ENCODE measurements at regions not wholly inside any gene's neighbourhood (a gene's known extent, or its start where the extent isn't known, plus 50 kb on each side); places are given as distances from the start of the nearest gene placed in this dataset.
"Not testable (repeated sequence)": the region's sequence is repeated elsewhere in the genome, so short reads cannot be mapped to it uniquely, and the experiment has no call there.

DNA sequence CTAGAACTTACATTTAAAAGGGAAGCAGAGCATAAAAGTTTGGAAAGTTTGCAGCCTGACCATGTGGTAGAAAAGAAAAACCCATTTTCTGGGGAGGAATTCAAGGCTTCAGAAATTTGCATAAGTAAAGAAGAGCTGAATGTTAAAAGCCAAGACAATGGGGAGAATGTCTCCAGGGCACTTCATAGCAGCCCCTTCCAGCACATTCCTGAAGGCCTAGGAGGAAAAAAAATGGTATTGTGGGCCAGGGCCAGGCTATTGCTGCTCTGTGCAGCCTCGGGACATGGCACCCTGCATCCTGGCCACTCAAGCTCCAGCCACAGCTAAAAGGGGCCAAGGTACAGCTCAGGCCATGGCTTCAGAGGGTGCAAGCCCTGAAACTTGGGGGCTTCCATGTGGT lies 474.2 kb upstream of the MDGA2 start:
- not testable (repeated sequence) for DNase-seq

DNA sequence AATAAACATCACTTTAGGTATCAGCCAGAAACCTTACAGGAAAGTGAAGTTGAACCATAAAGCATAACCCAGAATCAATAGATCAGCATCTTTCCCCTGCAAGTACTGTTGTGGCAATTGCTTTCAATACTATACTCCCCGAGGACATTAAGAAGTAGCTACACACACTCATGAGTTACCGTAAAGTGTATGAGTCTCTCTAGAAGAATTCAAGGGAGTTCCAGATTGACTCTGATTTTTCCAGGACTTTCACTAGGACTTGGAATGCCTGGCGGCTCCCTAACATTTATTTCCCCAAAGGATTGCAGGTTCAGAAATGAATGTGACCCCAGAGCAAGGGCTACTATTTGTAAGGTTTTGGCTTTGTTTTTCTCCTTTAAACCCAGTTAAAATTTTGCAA lies 465.4 kb upstream of the MDGA2 start:
- DNase-seq = no peak

- no peak for DNase-seq
Observed at GRCh38 chr14:48129472-48129871, 454.1 kb upstream of the MDGA2 start.

- DNase-seq = no peak
Observed at GRCh38 chr14:48127674-48128073, 452.3 kb upstream of the MDGA2 start.

- no peak for DNase-seq
Observed at GRCh38 chr14:48125654-48126053, 450.2 kb upstream of the MDGA2 start.

DNA sequence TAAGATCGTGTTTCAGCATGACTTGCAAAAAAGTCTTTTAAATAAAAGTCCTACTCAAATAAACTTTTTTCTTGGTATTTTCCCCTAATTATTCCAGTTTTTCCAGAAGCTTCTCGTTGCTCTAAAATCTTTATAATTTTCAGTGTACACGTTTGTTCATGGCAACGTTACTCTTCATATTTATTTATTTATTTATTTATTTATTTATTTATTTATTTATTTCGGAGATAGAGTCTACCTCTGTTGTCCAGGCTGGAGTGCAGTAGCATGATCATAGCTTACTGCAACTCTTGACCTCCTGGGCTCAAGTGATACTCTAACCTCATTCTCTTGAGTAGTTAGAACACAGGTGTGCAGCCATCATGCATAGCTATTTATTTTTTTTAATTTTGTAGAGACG lies 438.3 kb upstream of the MDGA2 start:
- DNase-seq = no peak

DNA sequence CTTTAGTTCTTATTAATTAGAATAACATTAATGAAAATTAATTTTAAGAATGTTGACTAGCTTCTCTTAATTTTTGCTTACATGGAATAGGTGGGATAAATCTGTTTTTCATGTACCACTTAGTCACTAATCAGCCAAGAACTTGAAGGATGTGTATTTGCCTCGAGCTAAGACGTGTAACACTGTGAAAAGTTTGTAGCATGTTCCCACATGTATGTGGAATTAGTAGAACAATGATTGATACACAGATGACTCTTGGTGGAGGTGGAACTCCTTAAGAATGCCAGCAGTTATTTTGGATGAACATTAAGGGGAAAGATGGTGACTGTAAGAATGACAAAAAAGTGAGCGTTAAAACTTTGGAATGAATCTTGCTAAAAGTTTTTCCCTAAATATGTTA lies 435.7 kb upstream of the MDGA2 start:
- DNase-seq = no peak

DNA sequence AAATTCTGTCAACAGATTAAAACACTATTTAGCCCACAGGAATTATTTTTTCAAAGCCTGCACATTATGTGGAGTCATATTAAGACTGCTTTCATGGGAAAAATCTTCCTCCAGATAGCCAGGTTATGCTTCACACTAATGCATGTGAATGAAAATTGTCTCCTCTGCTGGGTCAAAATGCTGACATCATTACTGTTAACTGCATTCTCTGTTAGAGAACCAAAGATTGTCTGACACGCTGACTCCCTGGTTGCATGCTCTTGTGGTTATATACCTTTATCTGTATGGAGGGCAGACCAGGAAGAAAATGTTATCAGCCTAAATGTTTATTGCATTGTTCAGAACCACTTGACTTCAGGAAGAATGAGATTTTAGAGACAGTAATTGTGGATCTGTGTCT lies 432.2 kb upstream of the MDGA2 start:
- DNase-seq = no peak

- no peak for DNase-seq
Observed at GRCh38 chr14:48096897-48097296, 421.5 kb upstream of the MDGA2 start.

GRCh38 chr14:48086516-48086915 lies 411.1 kb upstream of the MDGA2 start:
- no peak for DNase-seq

DNA sequence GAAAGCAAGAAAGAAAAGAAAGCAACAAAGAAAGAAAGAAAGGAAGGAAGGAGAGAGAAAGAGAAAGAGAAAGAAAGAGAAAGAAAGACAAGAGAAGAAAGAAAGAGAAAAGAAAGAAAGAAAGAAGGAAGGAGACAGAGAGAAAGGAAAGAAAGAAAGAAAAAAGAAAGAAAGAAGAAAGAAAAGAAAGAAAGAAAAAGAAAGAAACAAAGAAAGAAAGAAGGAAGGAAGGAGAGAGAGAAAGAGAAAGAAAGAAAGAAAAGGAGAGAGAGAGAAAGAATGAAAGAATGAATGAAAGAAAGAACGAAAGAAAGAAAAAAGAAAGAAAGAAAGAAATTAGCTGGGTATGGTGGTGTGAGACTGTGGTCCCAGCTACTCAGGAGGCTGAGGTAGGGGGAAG lies 400.1 kb upstream of the MDGA2 start:
- DNase-seq = no peak

GRCh38 chr14:48052973-48053372 lies 377.6 kb upstream of the MDGA2 start:
- DNase-seq = no peak

- DNase-seq = no peak
Observed at GRCh38 chr14:48035836-48036235, 360.4 kb upstream of the MDGA2 start.

DNA sequence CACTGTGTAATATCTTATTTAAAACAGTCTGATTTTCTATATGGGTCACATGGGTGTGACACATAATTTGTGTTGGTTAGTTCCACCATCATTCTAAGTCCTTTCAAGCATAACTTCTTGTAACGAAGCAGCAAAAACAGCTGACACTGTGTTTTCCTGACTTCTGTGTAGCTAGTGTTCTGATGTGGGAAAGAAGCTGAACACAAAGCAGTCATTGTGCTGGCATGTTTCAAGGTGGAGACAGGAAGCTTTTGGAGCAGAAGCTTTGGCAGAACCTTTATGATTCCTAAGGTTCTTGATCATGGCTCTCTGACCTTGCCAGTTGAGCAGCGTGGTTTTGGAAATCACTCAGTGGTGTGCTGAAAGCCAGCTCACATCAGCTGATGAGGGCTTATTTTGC lies 351.7 kb upstream of the MDGA2 start:
- DNase-seq = no peak

GRCh38 chr14:48023881-48024280 lies 348.5 kb upstream of the MDGA2 start:
- no peak for DNase-seq

DNA sequence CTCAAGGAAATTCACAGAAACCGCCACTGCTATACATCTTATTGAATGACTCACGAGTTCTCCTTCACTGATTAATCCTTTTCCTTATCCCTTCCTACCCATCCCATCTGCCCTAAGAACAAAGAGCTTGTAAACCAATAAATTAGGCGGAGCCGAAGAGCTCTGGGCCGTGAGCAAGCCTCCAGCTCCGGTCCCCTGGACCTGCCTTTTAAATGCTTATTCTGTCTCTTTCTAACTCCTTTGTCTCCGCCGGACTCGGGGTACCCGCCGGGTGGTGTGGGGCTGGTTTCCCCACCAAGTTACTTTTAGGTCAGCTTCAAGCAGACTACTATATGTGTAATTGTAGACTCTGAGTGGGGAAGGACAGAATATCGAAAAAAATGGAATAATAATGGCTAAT lies 336.1 kb upstream of the MDGA2 start:
- not testable (repeated sequence) for DNase-seq

DNA sequence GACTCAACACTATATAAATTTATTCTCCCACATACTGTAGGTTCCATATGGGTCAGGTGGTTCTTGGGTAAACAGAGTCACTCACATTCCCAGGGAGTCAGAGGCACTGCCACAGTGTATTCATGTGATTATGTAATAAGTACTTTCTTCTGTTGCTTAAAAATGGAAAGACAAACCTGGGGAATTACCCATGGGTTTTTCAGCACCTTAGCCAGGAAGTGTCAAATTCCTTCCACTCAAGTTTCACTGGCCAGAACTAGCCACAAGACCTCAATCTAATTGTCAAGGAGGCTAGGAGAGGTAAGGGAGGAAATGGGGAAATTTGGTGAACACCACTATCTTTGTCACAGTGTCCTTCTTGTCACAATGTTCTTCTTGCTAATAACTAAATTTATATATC lies 333.2 kb upstream of the MDGA2 start:
- no peak for DNase-seq

DNA sequence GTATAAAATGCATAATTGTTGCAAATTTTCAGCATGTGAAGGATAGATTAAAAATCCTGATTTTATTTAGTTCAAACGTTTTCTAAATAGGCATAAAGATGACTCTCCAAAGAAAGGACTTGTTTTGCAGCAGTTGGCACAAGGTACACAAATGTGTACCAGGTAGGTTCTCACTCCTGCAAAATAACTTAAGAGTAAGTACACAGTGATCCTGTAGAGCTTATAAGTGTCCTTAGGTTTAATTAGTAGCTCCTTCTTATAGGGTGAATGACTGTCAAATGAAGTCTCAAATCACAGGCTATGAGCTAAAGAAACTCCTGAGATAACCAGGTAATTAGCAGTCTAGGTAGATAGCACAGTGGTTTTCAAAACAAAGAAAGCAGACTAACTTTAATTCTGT lies 330.6 kb upstream of the MDGA2 start:
- DNase-seq = no peak

DNA sequence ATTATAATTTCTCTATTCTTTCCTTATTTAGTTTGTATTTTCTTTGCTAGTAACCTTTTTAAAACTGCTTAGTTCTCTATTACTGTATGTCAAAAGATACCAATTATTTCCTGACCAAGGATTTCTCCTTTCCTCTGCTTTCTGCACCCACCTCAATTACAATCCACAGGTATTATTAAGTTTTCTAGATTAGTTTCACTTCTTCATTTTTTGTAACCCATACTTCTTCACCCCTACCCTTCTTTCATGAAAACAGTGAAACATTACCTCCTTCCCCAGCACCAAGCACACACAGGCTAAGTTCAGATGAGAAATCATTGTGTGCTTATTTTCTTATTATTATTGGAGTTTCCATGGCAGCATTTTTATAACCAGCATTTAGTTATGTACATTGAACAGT lies 318.5 kb upstream of the MDGA2 start:
- DNase-seq = no peak

DNA sequence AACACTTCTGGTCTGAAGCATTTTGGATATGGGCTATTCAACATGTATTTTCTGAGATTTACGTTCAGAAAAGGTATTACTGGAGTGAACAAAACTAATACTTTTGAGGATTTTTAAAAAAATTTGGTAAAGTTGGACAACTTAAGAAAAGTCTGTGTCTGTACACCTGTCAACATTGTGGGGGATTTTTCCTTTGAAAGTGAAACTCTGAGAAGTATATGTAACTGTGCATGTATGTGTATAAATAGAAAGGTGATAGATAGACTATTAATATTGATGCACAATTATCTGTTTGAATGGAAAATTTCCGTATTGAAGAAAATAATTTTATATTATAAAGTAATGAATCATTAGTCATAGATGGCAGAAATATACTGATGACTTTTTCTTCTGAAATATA lies 312.8 kb upstream of the MDGA2 start:
- DNase-seq = no peak

GRCh38 chr14:47978871-47979270 lies 303.5 kb upstream of the MDGA2 start:
- DNase-seq = no peak

DNA sequence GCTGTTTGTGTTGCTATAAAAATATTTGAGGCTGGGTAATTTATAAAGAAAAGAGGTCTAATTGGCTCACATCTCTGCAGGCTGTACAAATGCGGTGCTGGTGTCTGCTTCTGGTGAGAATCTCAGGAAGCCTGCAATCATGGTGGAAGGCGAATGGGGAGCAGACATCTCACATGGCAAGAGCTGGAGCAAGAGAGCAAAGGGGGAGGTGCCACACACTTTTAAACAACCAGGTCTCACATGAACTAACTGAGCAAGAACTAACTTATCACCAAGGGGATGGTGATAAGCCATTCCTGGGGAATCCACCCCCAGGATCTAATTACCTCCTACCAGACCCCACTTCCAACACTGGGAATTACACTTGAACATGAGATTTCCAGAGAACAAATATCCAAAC lies 300.7 kb upstream of the MDGA2 start:
- no peak for DNase-seq

DNA sequence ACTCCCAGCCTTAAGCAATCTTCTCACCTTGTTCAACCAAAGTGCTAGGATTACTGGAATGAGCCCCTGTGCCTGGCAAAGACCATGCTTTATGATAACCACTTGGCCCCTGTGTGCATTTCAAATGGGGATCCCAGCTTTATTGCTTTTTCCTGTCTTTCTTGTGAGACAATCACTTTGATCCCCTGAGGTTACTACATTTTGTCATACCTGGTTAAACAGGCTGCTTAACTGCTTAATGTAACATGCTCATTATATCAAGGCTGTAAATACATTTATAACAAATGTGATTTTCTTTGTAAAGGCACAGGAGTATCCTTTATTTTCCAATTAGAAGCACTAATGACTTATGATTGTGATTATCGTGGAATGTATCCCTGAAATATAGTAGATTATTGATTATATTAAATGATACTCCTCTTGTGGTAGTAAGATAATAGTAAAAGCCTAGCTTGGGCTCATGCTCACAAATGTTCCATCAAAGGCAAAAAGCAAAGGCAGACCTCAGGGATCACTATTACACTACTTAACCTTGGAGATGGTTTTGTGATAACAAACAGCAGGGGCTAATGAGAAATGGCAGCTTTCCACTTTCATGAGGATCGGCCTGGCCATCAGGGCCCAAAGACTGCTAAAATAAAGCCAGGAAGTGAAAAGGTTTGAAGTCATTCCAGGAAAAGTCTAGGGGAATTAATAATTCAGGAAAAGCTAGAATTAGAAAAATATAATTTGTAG lies 290.8 kb upstream of the MDGA2 start:
- DNase-seq = no peak

GRCh38 chr14:47961634-47962033 lies 286.2 kb upstream of the MDGA2 start:
- no peak for DNase-seq

GRCh38 chr14:47959740-47960139 lies 284.3 kb upstream of the MDGA2 start:
- DNase-seq = no peak

DNA sequence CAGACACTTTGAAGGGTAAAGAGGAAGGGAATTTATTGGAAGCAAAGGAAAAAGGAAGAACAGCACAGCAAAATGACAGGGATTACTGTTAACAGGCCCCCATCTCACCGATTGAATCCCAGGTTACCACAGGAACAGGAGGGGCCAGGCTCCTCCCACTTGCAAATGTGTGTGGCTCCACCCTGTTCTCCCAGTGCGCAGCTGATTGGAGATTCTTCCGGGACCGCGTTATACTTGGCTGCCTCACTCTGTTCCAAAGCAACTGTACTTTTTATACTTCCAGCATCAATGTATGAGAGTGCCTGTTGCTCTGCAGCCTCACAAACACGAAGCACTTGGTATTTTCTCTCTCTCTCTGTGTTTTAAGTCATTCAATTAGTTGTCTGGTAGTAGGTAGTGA lies 273.6 kb upstream of the MDGA2 start:
- DNase-seq = no peak

Measured in activated naive CD4-positive, alpha-beta T cell treated with anti-CD3 and anti-CD28 coated beads, Interleukin-2, amount 50 U/mL, for 16 hours (primary cell).